ENCODE measurements at regions not wholly inside any gene's neighbourhood (a gene's known extent, or its start where the extent isn't known, plus 50 kb on each side); places are given as distances from the start of the nearest gene placed in this dataset.
A peak's percentile ranks its signal among the peaks of the same experiment; 100 is the strongest.

- DNase-seq = no peak
These were observed 112.1 kb downstream of the DAD1 start for GRCh38 chr14:22476887-22477286.

GRCh38 chr14:22476005-22476751, 112.8 kb downstream of the DAD1 start:
- peak; percentile 8 for DNase-seq

GRCh38 chr14:22475381-22475780, 113.6 kb downstream of the DAD1 start:
- peak; percentile 50 for DNase-seq

GRCh38 chr14:22474730-22475351, 114.2 kb downstream of the DAD1 start:
- DNase-seq = peak; percentile 85

GRCh38 chr14:22472935-22473854, 115.8 kb downstream of the DAD1 start:
- DNase-seq = peak; percentile 82

- no peak for DNase-seq
These were observed 116.6 kb downstream of the DAD1 start for GRCh38 chr14:22472466-22472865.

- DNase-seq = peak; percentile 64
These were observed 117.4 kb downstream of the DAD1 start for GRCh38 chr14:22471545-22472121.

- no peak for DNase-seq
These were observed 119.3 kb downstream of the DAD1 start for GRCh38 chr14:22469538-22470303.

GRCh38 chr14:22468830-22469229, 120.2 kb downstream of the DAD1 start:
- no peak for DNase-seq

GRCh38 chr14:22466491-22466890, 122.5 kb downstream of the DAD1 start:
- DNase-seq = no peak

- no peak for DNase-seq
These were observed 123.7 kb downstream of the DAD1 start for GRCh38 chr14:22465201-22465840.

- DNase-seq = no peak
These were observed 124.4 kb downstream of the DAD1 start for GRCh38 chr14:22464422-22465142.

GRCh38 chr14:22463763-22464173, 125.3 kb downstream of the DAD1 start:
- no peak for DNase-seq

GRCh38 chr14:22462923-22463322, 126.1 kb downstream of the DAD1 start:
- DNase-seq = no peak

GRCh38 chr14:22460461-22461195, 128.4 kb downstream of the DAD1 start:
- no peak for DNase-seq

- DNase-seq = no peak
These were observed 130.3 kb downstream of the DAD1 start for GRCh38 chr14:22458737-22459136.

GRCh38 chr14:22456998-22457594, 131.9 kb downstream of the DAD1 start:
- DNase-seq = no peak

- no peak for DNase-seq
These were observed 132.6 kb downstream of the DAD1 start for GRCh38 chr14:22456421-22456820.

GRCh38 chr14:22452330-22452729, 136.7 kb downstream of the DAD1 start:
- no peak for DNase-seq

GRCh38 chr14:22450266-22450665, 138.8 kb downstream of the DAD1 start:
- no peak for DNase-seq

Data from dermis blood vessel endothelial cell (primary cell).